GM21825 (cell line): ENCODE measurements at regions not wholly inside any gene's neighbourhood (a gene's known extent, or its start where the extent isn't known, plus 50 kb on each side); places are given as distances from the start of the nearest gene placed in this dataset.
"Not testable (repeated sequence)": the region's sequence is repeated elsewhere in the genome, so short reads cannot be mapped to it uniquely, and the experiment has no call there.

Source experiments
- ATAC-seq: cut with Tn5 transposase; IDR thresholded peaks from one replicate; pipeline ENCODE4 v1.9.1; 2021; ENCODE audit warnings: mild to moderate bottlenecking, moderate library complexity; ENCODE audit not compliant: unreplicated experiment

GRCh38 chr13:109941951-109942350, 155.6 kb upstream of the IRS2 start:
- no peak for ATAC-seq

- ATAC-seq = no peak
Measured at GRCh38 chr13:109941221-109941620, 154.8 kb upstream of the IRS2 start.

GRCh38 chr13:109940637-109941036, 154.3 kb upstream of the IRS2 start:
- ATAC-seq = no peak

GRCh38 chr13:109939838-109940237, 153.5 kb upstream of the IRS2 start:
- ATAC-seq = no peak

GRCh38 chr13:109939180-109939579, 152.8 kb upstream of the IRS2 start:
- no peak for ATAC-seq

- no peak for ATAC-seq
Measured at GRCh38 chr13:109938255-109938936, 152.0 kb upstream of the IRS2 start.

- ATAC-seq = not testable (repeated sequence)
Measured at GRCh38 chr13:109934520-109934919, 148.1 kb upstream of the IRS2 start.

GRCh38 chr13:109933476-109933875, 147.1 kb upstream of the IRS2 start:
- no peak for ATAC-seq

- ATAC-seq = no peak
Measured at GRCh38 chr13:109924376-109924775, 138.0 kb upstream of the IRS2 start.

GRCh38 chr13:109922518-109922917, 136.1 kb upstream of the IRS2 start:
- no peak for ATAC-seq

- no peak for ATAC-seq
Measured at GRCh38 chr13:109919715-109920375, 133.5 kb upstream of the IRS2 start.

- no peak for ATAC-seq
Measured at GRCh38 chr13:109918179-109918711, 131.9 kb upstream of the IRS2 start.

- no peak for ATAC-seq
Measured at GRCh38 chr13:109917422-109917821, 131.0 kb upstream of the IRS2 start.

GRCh38 chr13:109913936-109914510, 127.6 kb upstream of the IRS2 start:
- ATAC-seq = no peak

- no peak for ATAC-seq
Measured at GRCh38 chr13:109913186-109913585, 126.8 kb upstream of the IRS2 start.

GRCh38 chr13:109910194-109910593, 123.8 kb upstream of the IRS2 start:
- ATAC-seq = no peak

- no peak for ATAC-seq
Measured at GRCh38 chr13:109906976-109907375, 120.6 kb upstream of the IRS2 start.

- ATAC-seq = no peak
Measured at GRCh38 chr13:109904218-109904617, 117.8 kb upstream of the IRS2 start.

- ATAC-seq = no peak
Measured at GRCh38 chr13:109900741-109901140, 114.4 kb upstream of the IRS2 start.

GRCh38 chr13:109900320-109900719, 113.9 kb upstream of the IRS2 start:
- ATAC-seq = no peak

- no peak for ATAC-seq
Measured at GRCh38 chr13:109899748-109900147, 113.4 kb upstream of the IRS2 start.

- ATAC-seq = no peak
Measured at GRCh38 chr13:109899316-109899715, 112.9 kb upstream of the IRS2 start.
